ENCODE measurements at regions not wholly inside any gene's neighbourhood (a gene's known extent, or its start where the extent isn't known, plus 50 kb on each side); places are given as distances from the start of the nearest gene placed in this dataset.

DNA sequence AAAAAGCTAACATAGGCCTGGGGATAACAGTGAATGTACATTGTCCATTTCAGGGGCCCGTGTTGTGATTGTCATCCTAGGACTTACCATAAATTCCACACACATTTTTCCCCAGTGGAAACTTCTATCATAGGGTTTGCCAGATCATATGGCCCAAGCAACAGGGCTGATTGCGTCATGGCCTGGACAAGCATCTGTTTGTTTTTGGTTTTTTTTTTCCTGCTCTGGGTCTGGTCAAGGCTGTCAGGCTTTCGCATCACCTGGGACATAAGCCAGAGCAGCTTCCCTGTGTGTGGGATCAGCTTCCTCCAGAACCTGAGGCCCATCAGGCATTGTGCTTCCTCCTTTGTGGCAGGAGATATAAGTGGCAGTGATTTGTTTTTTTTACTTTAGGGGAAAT lies 598.5 kb upstream of the USP24 start:
- TF ChIP-seq POLR2A (IDR thresholded peaks at IDR 0.05), result no peak
- TF ChIP-seq CTCF (IDR thresholded peaks at IDR 0.05), result no peak

All from ovary (tissue), 3 donors.